OCI-LY7 (cell line): ENCODE measurements at regions not wholly inside any gene's neighbourhood (a gene's known extent, or its start where the extent isn't known, plus 50 kb on each side); places are given as distances from the start of the nearest gene placed in this dataset.

Experiments used
- BruUV-seq: library from RNA; stranded (reverse); fragments of 400-500 nt; replicated peaks from 2 replicates; lab custom pipeline; 2021; lab: Mats Ljungman, UMichigan
- CTCF ChIA-PET: fragments of 300-600 bp; sonication (Branson Sonifier 250); formaldehyde crosslinking; loops from one replicate; lab custom pipeline; 2022; ENCODE audit warnings: antibody characterized with exemption; ENCODE audit not compliant: unreplicated experiment; lab: Charles Lee
- POLR2A ChIA-PET: fragments of 300-600 bp; sonication (Branson Sonifier 250); formaldehyde crosslinking; loops from one replicate; lab custom pipeline; 2022; ENCODE audit warnings: antibody characterized with exemption; lab: Charles Lee
- DNase-seq: peaks from one replicate; pipeline ENCODE4 v3.0.0-alpha.2; 2015; ENCODE audit warnings: low spot score
- H2AFZ ChIP-seq: fragments of 200-600 bp; sonication (generic), shearing (Covaris generic); 2 replicates; pipeline ENCODE4 v1.6.1; 2014; ENCODE audit warnings: mild to moderate bottlenecking, antibody characterized with exemption, low read length, moderate library complexity
- H3K27ac ChIP-seq: fragments of 200-600 bp; sonication (generic); 2 replicates; pipeline ENCODE4 v1.5.1; 2014; ENCODE audit warnings: mixed run types, low read depth, mild to moderate bottlenecking, moderate library complexity, low read length, inconsistent platforms; ENCODE audit not compliant: poor library complexity, severe bottlenecking
- H3K36me3 ChIP-seq: fragments of 200-600 bp; sonication (generic); 2 replicates; pipeline ENCODE4 v1.6.1; 2014; ENCODE audit warnings: mild to moderate bottlenecking, antibody characterized with exemption, low read length, moderate library complexity, mixed read lengths; ENCODE audit not compliant: insufficient read depth
- H3K4me1 ChIP-seq: fragments of 200-600 bp; sonication (generic); 2 replicates; pipeline ENCODE4 v1.5.1; 2014; ENCODE audit warnings: mild to moderate bottlenecking, low read length; ENCODE audit not compliant: insufficient read depth, poor library complexity, severe bottlenecking
- H3K4me2 ChIP-seq: fragments of 200-600 bp; sonication (generic); 2 replicates; pipeline ENCODE4 v1.6.1; 2014; ENCODE audit warnings: mild to moderate bottlenecking, low read length
- H3K4me3 ChIP-seq: fragments of 200-600 bp; sonication (generic); 2 replicates; pipeline ENCODE4 v1.5.1; 2014; ENCODE audit warnings: mild to moderate bottlenecking, low read depth, low read length; ENCODE audit not compliant: poor library complexity, severe bottlenecking
- H3K79me2 ChIP-seq: fragments of 200-600 bp; sonication (generic); 2 replicates; pipeline ENCODE4 v1.6.1; 2016; ENCODE audit warnings: low read depth, mild to moderate bottlenecking, low read length, moderate library complexity, mixed read lengths; ENCODE audit not compliant: insufficient read depth
- H3K9me2 ChIP-seq: fragments of 200-600 bp; sonication (generic); 2 replicates; pipeline ENCODE4 v1.6.1; 2016; ENCODE audit warnings: mild to moderate bottlenecking, low read length, mixed read lengths; ENCODE audit not compliant: insufficient read depth
- H3K9me3 ChIP-seq: fragments of 200-600 bp; sonication (generic); 2 replicates; pipeline ENCODE4 v1.6.1; 2014; ENCODE audit warnings: mild to moderate bottlenecking, mixed run types, low read length, mixed read lengths
- H4K20me1 ChIP-seq: fragments of 200-600 bp; sonication (generic); 2 replicates; pipeline ENCODE4 v1.6.1; 2014; ENCODE audit warnings: mild to moderate bottlenecking, antibody characterized with exemption, low read length, moderate library complexity, mixed read lengths; ENCODE audit not compliant: insufficient read depth
- CTCF ChIP-seq: fragments of 200-600 bp; sonication (generic); conservative IDR thresholded peaks from 2 replicates; pipeline ENCODE4 v1.5.1; 2014; ENCODE audit warnings: mild to moderate bottlenecking, antibody characterized with exemption, low read length, moderate library complexity, mixed read lengths
- EZH2phosphoT487 ChIP-seq: fragments of 200-600 bp; sonication (generic); IDR thresholded peaks from 2 replicates; pipeline ENCODE4 v1.6.1; 2018; ENCODE audit warnings: low read depth, borderline replicate concordance, mild to moderate bottlenecking, mixed run types, antibody characterized with exemption, low read length, moderate library complexity, mixed read lengths
- intact Hi-C: fragments of 100-400 bp; cut with micrococcal nuclease; formaldehyde crosslinking; loops from one replicate; pipeline ENCODE4 v1.10.0; 2022; ENCODE audit not compliant: unreplicated experiment

DNA sequence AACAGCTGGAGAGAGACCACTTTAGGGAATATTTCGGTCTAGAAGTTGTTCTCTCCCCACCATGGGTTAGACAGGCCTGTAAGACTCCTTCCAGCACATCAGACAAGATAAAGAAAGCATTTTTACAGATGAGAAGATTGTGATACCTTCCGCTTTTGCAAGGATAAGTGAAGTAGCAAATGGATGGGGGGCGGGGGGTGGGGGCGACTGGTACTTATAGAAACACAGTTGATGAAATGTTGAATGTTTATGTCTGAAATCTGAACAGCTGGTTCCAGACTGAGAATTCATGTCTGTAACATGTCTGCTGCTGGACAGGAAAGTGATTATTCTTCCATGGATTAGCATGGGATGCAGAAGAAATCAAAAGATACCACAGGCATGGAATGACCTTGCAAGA lies 90.5 kb upstream of the FN1 start:
- intact Hi-C loops: no loop called here
- H3K9me2 ChIP-seq: no peaks in the 10 kb centered on the region
- POLR2A ChIA-PET: no interaction called here
- no peaks in the 10 kb centered on the region for H4K20me1 ChIP-seq
- CTCF ChIA-PET: interaction anchor here (0.6 kb wide), 1 partner anchor 281 kb away, joined by 4 read pairs; no protein-coding TSS in a partner anchor
- no peak overlapping the region for H3K4me2 ChIP-seq
- no peaks in the 10 kb centered on the region for H3K79me2 ChIP-seq
- H2AFZ ChIP-seq: no peak overlapping the region
- no peak for DNase-seq
- no peaks in the 10 kb centered on the region for H3K4me1 ChIP-seq
- H3K36me3 ChIP-seq: no peaks in the 10 kb centered on the region
- H3K4me3 ChIP-seq: no peak overlapping the region
- H3K27ac ChIP-seq: no peak overlapping the region
- no TSS peak for BruUV-seq
- H3K9me3 ChIP-seq: no peaks in the 10 kb centered on the region
- TF ChIP-seq EZH2phosphoT487: no peak
- no peak for TF ChIP-seq CTCF

DNA sequence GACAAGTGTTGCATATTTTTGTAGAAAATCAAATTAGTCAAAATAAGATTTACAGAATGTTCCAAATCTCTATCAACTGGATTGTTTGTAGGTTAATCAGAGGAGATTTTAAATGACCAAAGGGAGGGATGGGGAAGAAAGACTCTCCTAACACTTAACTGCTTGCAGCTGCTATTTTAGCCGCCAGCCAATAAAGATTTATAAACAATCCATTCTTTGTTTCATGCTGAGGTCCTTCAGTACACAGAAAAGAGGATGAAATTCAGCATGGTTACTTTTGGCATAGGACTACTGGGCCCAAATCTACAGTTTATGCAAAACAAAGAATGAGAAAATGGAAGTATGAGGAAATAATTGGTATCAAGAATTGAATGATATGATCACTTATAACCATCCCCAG lies 86.4 kb upstream of the FN1 start:
- Histone ChIP-seq H3K9me2 (no peaks in the 10 kb centered on the region), H3K4me3 (no peak overlapping the region), H2AFZ (no peak overlapping the region), H3K27ac (no peak overlapping the region), H3K9me3 (no peaks in the 10 kb centered on the region), H4K20me1 (no peaks in the 10 kb centered on the region), H3K79me2 (no peaks in the 10 kb centered on the region), H3K4me1 (no peaks in the 10 kb centered on the region), H3K4me2 (no peak overlapping the region), H3K36me3 (no peaks in the 10 kb centered on the region)
- no peak for TF ChIP-seq CTCF
- no peak for TF ChIP-seq EZH2phosphoT487
- intact Hi-C loops: no loop called here
- BruUV-seq: no TSS peak
- no peak for DNase-seq
- POLR2A ChIA-PET: interaction anchor here (0.7 kb wide), 1 partner anchor 44 kb away, joined by 3 read pairs; no protein-coding TSS in a partner anchor
- CTCF ChIA-PET: no interaction called here

DNA sequence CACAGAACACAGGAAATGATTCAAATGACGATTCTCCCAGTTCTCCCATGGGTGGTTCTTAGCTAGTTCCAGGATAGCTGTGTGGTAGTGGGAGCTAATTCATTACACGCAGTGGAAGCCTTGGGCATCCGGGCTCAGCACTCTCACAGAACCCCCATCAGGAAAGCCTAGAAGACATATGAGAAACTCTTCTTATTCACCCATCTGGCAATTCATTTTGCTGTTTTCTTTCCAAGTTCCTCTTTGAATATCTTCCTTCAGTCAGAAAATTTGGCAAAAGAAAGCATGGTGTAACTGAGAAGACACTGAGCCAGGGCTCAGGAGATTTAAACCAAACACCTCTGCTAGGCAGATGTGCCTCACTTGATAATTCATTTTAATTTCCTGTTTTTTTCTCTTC lies 85.2 kb upstream of the FN1 start:
- POLR2A ChIA-PET: no interaction called here
- H3K36me3 ChIP-seq: no peaks in the 10 kb centered on the region
- H3K9me3 ChIP-seq: no peaks in the 10 kb centered on the region
- H3K9me2 ChIP-seq: no peaks in the 10 kb centered on the region
- TF ChIP-seq EZH2phosphoT487 (no peak), CTCF (no peak)
- no peak overlapping the region for H3K4me3 ChIP-seq
- no peaks in the 10 kb centered on the region for H3K4me1 ChIP-seq
- H3K79me2 ChIP-seq: no peaks in the 10 kb centered on the region
- CTCF ChIA-PET: no interaction called here
- intact Hi-C loops: no loop called here
- H3K27ac ChIP-seq: no peak overlapping the region
- H2AFZ ChIP-seq: no peak overlapping the region
- no peak for DNase-seq
- no peak overlapping the region for H3K4me2 ChIP-seq
- BruUV-seq: no TSS peak
- H4K20me1 ChIP-seq: no peaks in the 10 kb centered on the region
